Choroid plexus epithelial cell (primary cell): ENCODE measurements at regions not wholly inside any gene's neighbourhood (a gene's known extent, or its start where the extent isn't known, plus 50 kb on each side); places are given as distances from the start of the nearest gene placed in this dataset.
"Not testable (repeated sequence)": the region's sequence is repeated elsewhere in the genome, so short reads cannot be mapped to it uniquely, and the experiment has no call there.

Experiments
- DNase-seq: peaks from one replicate; pipeline ENCODE4 v3.0.0-alpha.2; 2010; ENCODE audit warnings: low read depth
- H3K4me3 ChIP-seq: 2 replicates; pipeline ENCODE4 v1.5.1; 2011; ENCODE audit warnings: low read depth, mild to moderate bottlenecking, control low read depth, low read length, moderate library complexity
- CTCF ChIP-seq: conservative IDR thresholded peaks from 2 replicates; pipeline ENCODE4 v1.5.1; 2011; ENCODE audit warnings: low read depth, mild to moderate bottlenecking, control low read depth, inconsistent platforms, low read length, moderate library complexity

- no peak for DNase-seq
- TF ChIP-seq CTCF: no peak
- no peak overlapping the region for H3K4me3 ChIP-seq
Observed at GRCh38 chr3:110684466-110684865, 387.1 kb upstream of the NECTIN3 start.

- no peak overlapping the region for H3K4me3 ChIP-seq
- TF ChIP-seq CTCF: no peak
- no peak for DNase-seq
Observed at GRCh38 chr3:110685630-110686029, 386.0 kb upstream of the NECTIN3 start.

- no peak for TF ChIP-seq CTCF
- H3K4me3 ChIP-seq: no peak overlapping the region
- DNase-seq: peak; percentile 23
Observed at GRCh38 chr3:110686701-110687100, 384.9 kb upstream of the NECTIN3 start.

- no peak overlapping the region for H3K4me3 ChIP-seq
- no peak for DNase-seq
- no peak for TF ChIP-seq CTCF
Observed at GRCh38 chr3:110687138-110687537, 384.5 kb upstream of the NECTIN3 start.

GRCh38 chr3:110697961-110698360 lies 373.7 kb upstream of the NECTIN3 start:
- peak; percentile 42 for DNase-seq
- no peak for TF ChIP-seq CTCF
- no peak overlapping the region for H3K4me3 ChIP-seq

- not testable (repeated sequence) for DNase-seq
Observed at GRCh38 chr3:110704332-110704731, 367.3 kb upstream of the NECTIN3 start.

GRCh38 chr3:110708156-110708555 lies 363.5 kb upstream of the NECTIN3 start:
- TF ChIP-seq CTCF: no peak
- DNase-seq: peak; percentile 4

More at GRCh38 chr3:110704332-110704731, 367.3 kb upstream of the NECTIN3 start:
- not testable (repeated sequence) for H3K4me3 ChIP-seq

GRCh38 chr3:110710156-110710555 lies 361.5 kb upstream of the NECTIN3 start:
- no peak for TF ChIP-seq CTCF
- no peak for DNase-seq
- no peak overlapping the region for H3K4me3 ChIP-seq

More at GRCh38 chr3:110708156-110708555, 363.5 kb upstream of the NECTIN3 start:
- H3K4me3 ChIP-seq: no peak overlapping the region
